HG03442 (cell line): ENCODE measurements at regions not wholly inside any gene's neighbourhood (a gene's known extent, or its start where the extent isn't known, plus 50 kb on each side); places are given as distances from the start of the nearest gene placed in this dataset.
"Not testable (repeated sequence)": the region's sequence is repeated elsewhere in the genome, so short reads cannot be mapped to it uniquely, and the experiment has no call there.

Experiments
- ATAC-seq: cut with Tn5 transposase; IDR thresholded peaks from one replicate; pipeline ENCODE4 v1.9.1; 2021; ENCODE audit warnings: mild to moderate bottlenecking, moderate library complexity; ENCODE audit not compliant: unreplicated experiment

GRCh38 chr4:130859991-130860390, 1764.0 kb downstream of the C4orf33 start:
- ATAC-seq: no peak

DNA sequence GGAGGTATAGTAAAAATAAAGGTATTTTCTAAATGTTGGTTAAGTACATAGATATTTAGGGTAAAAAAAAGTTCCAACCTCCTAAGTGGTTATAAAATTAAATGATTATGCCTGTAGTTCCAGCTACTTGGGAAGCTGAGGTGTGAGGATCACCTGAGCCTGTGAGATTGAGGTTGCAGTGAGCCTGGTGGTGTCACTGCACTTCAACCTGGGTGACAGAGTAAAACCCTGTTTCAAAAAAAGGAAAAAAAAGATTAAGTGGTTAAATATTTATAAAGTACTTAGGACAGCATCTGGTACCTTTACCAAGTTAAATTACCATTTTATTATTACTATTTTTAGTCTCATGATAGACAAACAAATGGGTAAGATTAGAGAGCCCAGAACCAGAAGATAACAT, 1801.0 kb downstream of the C4orf33 start:
- ATAC-seq: no peak

GRCh38 chr4:130901321-130901720, 1805.4 kb downstream of the C4orf33 start:
- ATAC-seq: no peak

- ATAC-seq: no peak
Observed at GRCh38 chr4:130922955-130923354, 1827.0 kb downstream of the C4orf33 start.

- ATAC-seq: no peak
Observed at GRCh38 chr4:130955520-130955919, 1859.6 kb downstream of the C4orf33 start.

DNA sequence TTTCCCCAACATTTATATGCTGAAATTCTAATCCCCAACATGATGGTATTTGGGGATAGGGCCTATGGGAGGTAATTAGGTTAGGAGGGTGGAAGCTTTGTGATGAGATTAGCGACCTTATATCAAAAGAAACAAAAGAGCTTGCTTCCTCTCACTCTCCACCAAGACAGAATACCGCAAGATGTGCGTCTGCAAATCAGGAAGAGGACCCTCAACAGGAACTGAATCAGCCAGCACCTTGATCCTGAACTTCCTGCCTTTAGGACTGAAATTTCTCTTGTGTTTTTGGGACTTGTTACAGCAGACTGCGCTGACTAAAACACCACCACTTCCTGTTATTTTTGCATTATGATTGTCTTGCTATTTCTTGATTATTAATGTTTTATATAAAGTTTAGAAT, 1889.4 kb downstream of the C4orf33 start:
- no peak for ATAC-seq

- ATAC-seq: no peak
Observed at GRCh38 chr4:130995988-130996387, 1900.0 kb downstream of the C4orf33 start.

DNA sequence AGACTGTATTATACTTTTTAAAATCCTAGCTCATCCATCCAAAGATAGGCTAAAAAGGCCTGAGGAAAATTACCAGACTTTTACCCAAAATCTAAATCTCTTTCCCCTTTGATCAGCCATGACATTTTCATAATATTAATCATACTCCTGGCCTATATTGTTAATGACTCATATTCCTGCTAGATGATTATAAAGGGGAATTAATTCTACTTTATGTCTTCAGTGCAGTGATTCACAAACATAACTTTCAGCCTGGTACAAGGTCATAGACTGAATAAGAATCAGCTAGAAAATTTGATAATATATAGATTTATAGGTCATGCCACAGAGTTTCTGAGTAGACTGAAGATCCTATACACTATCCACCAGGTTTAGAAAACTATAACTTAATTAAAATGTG, 1905.4 kb downstream of the C4orf33 start:
- no peak for ATAC-seq

- no peak for ATAC-seq
Observed at GRCh38 chr4:131002132-131002531, 1906.2 kb downstream of the C4orf33 start.

DNA sequence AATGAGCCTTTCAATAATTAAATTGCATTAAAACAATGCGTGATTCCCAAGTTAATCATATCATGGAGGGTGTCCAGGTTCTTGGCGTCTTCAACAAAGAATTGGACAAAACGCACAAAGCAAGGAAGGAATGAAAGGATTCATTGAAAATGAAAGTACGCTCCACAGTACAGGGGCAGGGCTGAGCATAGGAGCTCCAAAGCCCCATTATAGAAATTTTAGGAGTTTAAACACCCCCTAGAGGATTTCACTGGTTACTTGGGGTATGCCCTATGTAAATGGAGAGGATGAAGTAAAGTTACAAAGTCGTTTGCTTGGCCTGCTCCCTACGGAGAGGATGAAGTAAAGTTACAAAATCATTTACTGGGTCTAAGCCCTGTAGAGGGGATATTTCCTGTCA, 1910.4 kb downstream of the C4orf33 start:
- no peak for ATAC-seq

DNA sequence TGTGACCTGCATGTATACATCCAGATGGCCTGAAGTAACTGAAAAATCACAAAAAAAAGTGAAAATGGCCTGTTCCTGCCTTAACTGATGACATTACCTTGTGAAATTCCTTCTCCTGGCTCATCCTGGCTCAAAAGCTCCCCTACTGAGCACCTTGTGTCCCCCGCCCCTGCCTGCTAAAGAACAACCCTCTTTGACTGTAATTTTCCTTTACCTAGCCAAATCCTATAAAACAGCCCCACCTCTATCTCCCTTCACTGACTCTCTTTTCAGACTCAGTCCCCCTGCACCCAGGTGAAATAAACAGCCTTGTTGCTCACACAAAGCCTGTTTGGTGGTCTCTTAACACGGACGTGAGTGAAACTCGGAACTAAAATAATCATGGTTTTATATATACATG, 1916.0 kb downstream of the C4orf33 start:
- not testable (repeated sequence) for ATAC-seq

- no peak for ATAC-seq
Observed at GRCh38 chr4:131013226-131013625, 1917.3 kb downstream of the C4orf33 start.

DNA sequence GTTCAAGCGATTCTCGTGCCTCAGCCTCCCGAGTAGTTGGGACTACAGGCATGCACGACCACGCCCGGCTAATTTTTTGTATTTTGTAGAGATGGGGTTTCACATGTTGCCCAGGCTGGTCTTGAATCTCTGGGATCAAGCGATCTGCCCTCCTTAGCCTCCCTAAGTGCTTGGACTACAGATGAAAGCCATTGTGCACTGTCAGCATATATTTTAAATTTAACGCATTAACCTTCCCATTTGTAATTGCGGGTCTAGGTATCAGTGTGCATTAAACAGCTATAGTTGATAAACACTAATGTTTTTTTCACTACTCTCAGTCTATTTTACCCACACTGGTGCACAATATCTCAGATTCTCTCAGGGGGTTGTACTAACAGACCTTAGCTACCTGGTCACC, 1930.8 kb downstream of the C4orf33 start:
- ATAC-seq: no peak

GRCh38 chr4:131044368-131044767, 1948.4 kb downstream of the C4orf33 start:
- no peak for ATAC-seq

GRCh38 chr4:131046821-131047220, 1950.9 kb downstream of the C4orf33 start:
- no peak for ATAC-seq

DNA sequence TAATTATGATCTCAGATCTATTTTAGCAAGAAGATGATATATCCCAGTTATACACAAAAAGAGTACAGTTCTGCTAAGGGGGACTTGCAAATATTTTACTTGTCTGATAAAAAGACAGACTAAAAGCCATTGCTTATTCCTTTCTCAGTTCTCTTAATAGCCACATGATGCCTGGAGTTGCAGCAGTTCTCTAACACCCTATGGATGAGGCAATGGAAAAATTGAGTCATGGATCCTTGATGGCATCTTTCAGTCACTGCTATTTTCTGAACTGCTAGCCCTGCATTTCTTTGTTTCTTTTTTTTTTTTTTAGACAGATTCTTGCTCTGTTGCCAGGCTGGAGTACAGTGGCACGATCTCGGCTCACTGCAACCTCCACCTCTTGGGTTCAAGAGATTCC, 1956.7 kb downstream of the C4orf33 start:
- no peak for ATAC-seq

- ATAC-seq: no peak
Observed at GRCh38 chr4:131054489-131055019, 1958.6 kb downstream of the C4orf33 start.

DNA sequence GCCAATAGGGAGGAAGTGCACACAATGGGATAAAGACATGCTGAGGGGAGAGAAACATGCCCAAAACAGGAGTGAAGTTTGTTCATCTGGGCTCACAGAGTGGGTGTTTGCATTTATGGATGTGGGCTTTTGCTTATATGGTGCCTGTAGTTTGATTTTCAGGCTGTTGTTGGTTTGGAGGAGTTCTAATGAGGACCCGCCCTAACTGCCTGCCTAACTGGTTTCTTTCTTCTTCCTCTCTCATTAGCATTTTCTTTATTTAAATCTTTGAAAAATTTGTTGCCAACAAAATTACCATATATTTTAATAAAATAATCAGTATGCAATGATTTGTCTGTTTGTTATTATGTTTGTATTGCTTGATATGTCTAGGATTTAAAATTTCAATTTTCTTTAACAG, 1965.8 kb downstream of the C4orf33 start:
- no peak for ATAC-seq

DNA sequence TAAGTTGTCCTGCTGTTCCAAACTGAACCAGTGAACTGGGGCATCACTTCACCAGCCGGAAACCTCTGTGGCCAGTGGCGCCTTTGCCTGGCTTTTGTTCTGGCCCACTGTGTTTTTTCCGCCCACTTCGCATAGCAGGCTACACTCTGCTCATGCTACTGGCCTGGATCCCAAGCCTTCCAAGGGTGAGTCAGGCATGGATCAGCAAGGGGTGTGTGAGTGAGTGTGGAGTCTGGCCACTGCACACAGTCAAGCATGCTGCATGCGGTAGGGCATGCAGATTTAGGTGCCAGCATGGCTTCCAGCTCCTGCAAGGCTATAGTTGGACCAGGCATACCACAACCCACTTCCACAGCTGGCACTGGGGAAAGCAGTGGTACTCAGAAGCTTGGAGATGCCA, 1967.9 kb downstream of the C4orf33 start:
- no peak for ATAC-seq

GRCh38 chr4:131081069-131081468, 1985.1 kb downstream of the C4orf33 start:
- no peak for ATAC-seq

DNA sequence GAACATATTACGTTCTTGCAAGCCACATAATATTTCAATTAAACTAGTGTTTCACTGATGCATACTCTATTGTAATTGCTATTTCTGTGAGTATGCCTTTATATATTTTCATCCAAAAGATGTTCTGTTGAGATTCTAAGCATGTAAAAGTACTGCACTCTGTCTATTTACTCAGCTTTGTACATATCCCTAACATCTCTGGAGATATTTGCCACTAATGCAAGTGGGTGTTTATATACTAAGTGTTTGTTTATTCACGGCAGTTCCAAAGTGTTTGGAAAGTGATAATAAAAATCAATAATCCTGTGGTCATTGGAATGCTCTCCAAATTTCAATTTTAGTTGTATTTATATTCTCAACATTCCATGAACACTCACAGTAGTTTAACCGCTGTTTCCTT, 1989.0 kb downstream of the C4orf33 start:
- no peak for ATAC-seq

- ATAC-seq: peak; percentile 43
Observed at GRCh38 chr4:131091896-131092295, 1995.9 kb downstream of the C4orf33 start.

DNA sequence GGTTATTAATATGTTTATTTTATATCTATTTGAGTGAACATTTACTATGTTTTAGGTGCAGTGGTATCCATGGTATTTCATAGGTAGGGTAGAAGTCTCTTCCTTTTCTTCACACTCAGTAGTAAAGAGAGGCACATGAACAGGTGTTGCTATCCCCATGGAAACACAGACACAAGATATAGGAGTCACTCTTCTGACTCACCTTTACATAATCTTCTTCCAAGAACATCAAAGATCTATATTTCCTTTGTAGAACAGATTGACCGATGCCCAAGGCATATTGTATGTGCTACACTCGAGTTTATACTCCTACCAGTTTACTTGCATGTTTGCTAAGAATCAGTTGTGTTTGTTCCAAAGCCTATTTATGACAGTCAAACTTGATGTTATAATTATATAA, 1997.4 kb downstream of the C4orf33 start:
- no peak for ATAC-seq

GRCh38 chr4:131098976-131099375, 2003.0 kb downstream of the C4orf33 start:
- no peak for ATAC-seq
